Endothelial cell of umbilical vein (primary cell): ENCODE measurements at regions not wholly inside any gene's neighbourhood (a gene's known extent, or its start where the extent isn't known, plus 50 kb on each side); places are given as distances from the start of the nearest gene placed in this dataset.

Experiments used
- BruUV-seq: library from RNA; stranded (reverse); fragments of 400-500 nt; replicated peaks from 2 replicates; lab custom pipeline; 2021; lab: Mats Ljungman, UMichigan
- CTCF ChIA-PET: fragments of 300-600, 350-600 bp; sonication (Branson Sonifier 250); formaldehyde crosslinking; loops from one replicate; lab custom pipeline; 2021; ENCODE audit warnings: antibody characterized with exemption, inconsistent platforms; lab: Charles Lee
- POLR2A ChIA-PET: fragments of 300-600, 350-600 bp; sonication (Branson Sonifier 250); formaldehyde crosslinking; loops from one replicate; lab custom pipeline; 2021; ENCODE audit warnings: antibody characterized with exemption, inconsistent platforms; lab: Charles Lee
- DNase-seq: peaks from one replicate; pipeline ENCODE4 v3.0.0-alpha.2; 2011; ENCODE audit warnings: low read depth, low spot score
- FAIRE-seq: peaks from 2 replicates; lab custom pipeline; 2011; peaks lifted over from hg19 to GRCh38; lab: Jason Lieb, UNC
- H2AFZ ChIP-seq: 2 replicates; pipeline ENCODE4 v1.6.0; 2012; ENCODE audit warnings: low read depth, low read length, control low read depth, inconsistent platforms
- H3K27ac ChIP-seq: 2 replicates; pipeline ENCODE4 v1.5.1; 2011; ENCODE audit warnings: low read depth, mild to moderate bottlenecking, control low read depth, low read length, moderate library complexity; ENCODE audit not compliant: insufficient read depth
- H3K27me3 ChIP-seq, 2 experiments: 2 replicates each; pipeline versions ENCODE4 v1.6.0 to v1.6.1; 2011; ENCODE audit warnings: low read length in 2 of 2, mixed read lengths in 1 of 2; ENCODE audit not compliant: control insufficient read depth in 2 of 2, insufficient read depth in 2 of 2
- H3K36me3 ChIP-seq, 2 experiments: 2 replicates in 1 of 2; 3 replicates in 1 of 2; pipeline ENCODE4 v1.5.1; 2011; ENCODE audit warnings: low read length in 2 of 2, mild to moderate bottlenecking in 1 of 2, moderate library complexity in 1 of 2; ENCODE audit not compliant: control insufficient read depth in 2 of 2, insufficient read depth in 2 of 2; ENCODE audit errors: extremely low read depth in 1 of 2
- H3K4me1 ChIP-seq: 3 replicates; pipeline ENCODE4 v1.5.1; 2011; ENCODE audit warnings: mild to moderate bottlenecking, low read length; ENCODE audit not compliant: control insufficient read depth, insufficient read depth; ENCODE audit errors: extremely low read depth
- H3K4me2 ChIP-seq: 2 replicates; pipeline ENCODE4 v1.6.1; 2011; ENCODE audit warnings: low read length, control low read depth, mixed read lengths; ENCODE audit not compliant: insufficient read depth
- H3K4me3 ChIP-seq, 3 experiments: fragments of 200-600 bp in 1 of 3; sonication (generic), shearing (Covaris generic) in 1 of 3; replicated peaks in 1 of 3; 2 replicates each; pipeline ENCODE4 v1.5.1; 2011 to 2016; ENCODE audit warnings: control low read depth in 3 of 3, low read length in 3 of 3, mild to moderate bottlenecking in 2 of 3, inconsistent platforms in 1 of 3, low read depth in 1 of 3, moderate library complexity in 1 of 3; ENCODE audit not compliant: insufficient read depth in 1 of 3
- H3K79me2 ChIP-seq: 2 replicates; pipeline ENCODE4 v1.6.0; 2012; ENCODE audit warnings: low read length, inconsistent platforms; ENCODE audit not compliant: control insufficient read depth, insufficient read depth
- H3K9ac ChIP-seq: replicated peaks from 2 replicates; pipeline ENCODE3; 2011; ENCODE audit warnings: low read length, control low read depth; ENCODE audit not compliant: insufficient read depth; ENCODE audit errors: extremely low read depth
- H3K9me1 ChIP-seq: replicated peaks from 3 replicates; pipeline ENCODE4 v1.6.0; 2011; ENCODE audit warnings: mild to moderate bottlenecking, low read length; ENCODE audit not compliant: control insufficient read depth, insufficient read depth; ENCODE audit errors: extremely low read depth
- H3K9me3 ChIP-seq: replicated peaks from 2 replicates; pipeline ENCODE4 v1.5.1; 2012; ENCODE audit warnings: low read length, inconsistent platforms; ENCODE audit not compliant: control insufficient read depth, insufficient read depth
- H4K20me1 ChIP-seq: replicated peaks from 2 replicates; pipeline ENCODE3; 2011; ENCODE audit warnings: mild to moderate bottlenecking, low read length; ENCODE audit not compliant: control insufficient read depth, insufficient read depth; ENCODE audit errors: extremely low read depth
- EZH2 ChIP-seq: IDR thresholded peaks from 2 replicates; pipeline ENCODE4 v1.6.1; 2012; ENCODE audit warnings: borderline replicate concordance, low read depth, mild to moderate bottlenecking, moderate library complexity, low read length, inconsistent platforms; ENCODE audit not compliant: severe bottlenecking
- FOS ChIP-seq: IDR thresholded peaks from 2 replicates; pipeline ENCODE4 v1.6.1; 2011; ENCODE audit warnings: mild to moderate bottlenecking, low read length, moderate library complexity, borderline replicate concordance; ENCODE audit not compliant: insufficient read depth
- GATA2 ChIP-seq: IDR thresholded peaks from 2 replicates; pipeline ENCODE4 v1.7.0; 2011; ENCODE audit warnings: low read depth, mild to moderate bottlenecking, moderate library complexity, mixed read lengths, low read length; ENCODE audit not compliant: insufficient read length, insufficient read depth
- JUN ChIP-seq: IDR thresholded peaks from 2 replicates; pipeline ENCODE4 v1.6.1; 2011; ENCODE audit warnings: borderline replicate concordance, low read depth; ENCODE audit not compliant: insufficient read length, insufficient read depth
- MYC ChIP-seq: IDR thresholded peaks from one replicate; pipeline ENCODE4 v1.6.1; 2011; ENCODE audit warnings: mild to moderate bottlenecking, low read depth, low read length
- POLR2A ChIP-seq: IDR thresholded peaks from 2 replicates; pipeline ENCODE4 v1.6.1; 2012; ENCODE audit warnings: low read depth, mild to moderate bottlenecking, control low read depth, low read length
- POLR2AphosphoS5 ChIP-seq: IDR thresholded peaks from 2 replicates; pipeline ENCODE4 v1.6.1; 2012; ENCODE audit warnings: low read depth, mild to moderate bottlenecking, control low read depth, low read length, moderate library complexity; ENCODE audit not compliant: insufficient read depth
- dilution Hi-C: fragments of 300-500 bp; cut with MboI; formaldehyde crosslinking; loops from one replicate; pipeline ENCODE4 v1.15.0; 2019; ENCODE audit warnings: low sequenced_read_pairs; ENCODE audit not compliant: extremely low pct_ligation_motif_present
- intact Hi-C: fragments of 100-400 bp; cut with micrococcal nuclease; formaldehyde crosslinking; loops from one replicate; pipeline ENCODE4 v1.10.0; 2022
- TF ChIP-seq, protein P1 (sequence below), 2 donors: IDR thresholded peaks; 1 replicate in 1 of 2; 2 replicates in 1 of 2; pipeline ENCODE4 v1.5.1; 2011; ENCODE audit warnings: low read length in 2 of 2, mild to moderate bottlenecking in 2 of 2, moderate library complexity in 2 of 2, control low read depth in 1 of 2, inconsistent platforms in 1 of 2, low read depth in 1 of 2; ENCODE audit not compliant: insufficient read depth in 1 of 2; ENCODE audit errors: extremely low read depth in 1 of 2
- TF ChIP-seq, protein P2 (sequence below): IDR thresholded peaks from 2 replicates; pipeline ENCODE4 v1.6.1; 2011; ENCODE audit not compliant: insufficient read depth, insufficient read length

DNA sequence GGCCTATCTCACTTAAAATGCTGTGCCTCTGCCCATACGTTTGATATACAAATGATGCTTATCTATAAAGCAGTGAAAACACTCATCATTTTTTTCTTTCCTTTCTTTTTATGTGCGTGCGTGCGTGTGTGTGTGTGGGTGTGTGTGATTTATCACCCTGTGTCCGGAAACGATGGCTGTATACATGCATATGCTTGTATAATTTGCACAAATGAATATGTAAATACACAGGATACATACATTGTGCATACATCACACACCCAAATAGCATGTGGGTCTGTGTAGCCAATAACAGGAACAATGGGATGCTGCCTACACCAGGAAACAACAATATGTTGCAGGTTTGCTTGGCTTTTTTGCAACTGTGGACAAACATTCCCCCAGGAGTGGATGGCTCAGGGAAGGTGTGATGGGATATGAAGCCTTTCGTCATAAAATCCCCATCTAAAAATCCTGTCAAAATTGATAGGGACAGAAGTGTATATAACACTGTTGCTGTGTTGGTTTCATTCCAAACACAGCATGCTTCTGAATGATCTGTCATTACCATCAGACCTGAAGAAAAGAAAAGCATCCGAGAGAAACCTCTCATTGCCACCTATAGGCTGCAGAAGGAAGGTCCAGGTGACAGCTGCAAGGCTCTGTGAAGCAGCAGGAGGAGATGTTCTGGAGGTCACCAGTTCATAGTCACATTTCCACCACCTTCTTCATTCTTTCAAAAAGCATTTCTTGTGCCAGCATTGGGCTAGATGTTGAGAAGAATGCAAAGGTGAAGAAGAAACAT, 503.9 kb upstream of the NR2F2 start:
- CTCF ChIA-PET, result no interaction called here
- BruUV-seq, result no TSS peak
- DNase-seq, result no peak

More for the DNA sequence above, 503.9 kb upstream of the NR2F2 start:
- Histone ChIP-seq H4K20me1 (no peaks in the 10 kb centered on the region), H3K4me2 (no peak overlapping the region), H3K79me2 (no peaks in the 10 kb centered on the region), H3K27me3 (no peaks in the 10 kb centered on the region), H3K9ac (no peak overlapping the region), H3K9me1 (no peaks in the 10 kb centered on the region), H3K36me3 (no peaks in the 10 kb centered on the region), H3K27ac (no peak overlapping the region), H2AFZ (no peak overlapping the region), H3K4me1 (no peaks in the 10 kb centered on the region), H3K4me3 (no peak overlapping the region), H3K9me3 (no peaks in the 10 kb centered on the region)
- dilution Hi-C loops (no loop called here), intact Hi-C loops (no loop called here)
- FAIRE-seq, result no peak
- POLR2A ChIA-PET, result no interaction called here
- TF ChIP-seq POLR2A, result no peak
- no peak for TF ChIP-seq MYC
- no peak for TF ChIP-seq EZH2
- TF ChIP-seq, protein P1, sequence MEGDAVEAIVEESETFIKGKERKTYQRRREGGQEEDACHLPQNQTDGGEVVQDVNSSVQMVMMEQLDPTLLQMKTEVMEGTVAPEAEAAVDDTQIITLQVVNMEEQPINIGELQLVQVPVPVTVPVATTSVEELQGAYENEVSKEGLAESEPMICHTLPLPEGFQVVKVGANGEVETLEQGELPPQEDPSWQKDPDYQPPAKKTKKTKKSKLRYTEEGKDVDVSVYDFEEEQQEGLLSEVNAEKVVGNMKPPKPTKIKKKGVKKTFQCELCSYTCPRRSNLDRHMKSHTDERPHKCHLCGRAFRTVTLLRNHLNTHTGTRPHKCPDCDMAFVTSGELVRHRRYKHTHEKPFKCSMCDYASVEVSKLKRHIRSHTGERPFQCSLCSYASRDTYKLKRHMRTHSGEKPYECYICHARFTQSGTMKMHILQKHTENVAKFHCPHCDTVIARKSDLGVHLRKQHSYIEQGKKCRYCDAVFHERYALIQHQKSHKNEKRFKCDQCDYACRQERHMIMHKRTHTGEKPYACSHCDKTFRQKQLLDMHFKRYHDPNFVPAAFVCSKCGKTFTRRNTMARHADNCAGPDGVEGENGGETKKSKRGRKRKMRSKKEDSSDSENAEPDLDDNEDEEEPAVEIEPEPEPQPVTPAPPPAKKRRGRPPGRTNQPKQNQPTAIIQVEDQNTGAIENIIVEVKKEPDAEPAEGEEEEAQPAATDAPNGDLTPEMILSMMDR (IDR thresholded peaks at IDR 0.05; ENCODE audit: extremely low read depth in 1 of 2, insufficient read depth in 1 of 2, low read depth in 1 of 2, low read length in 2 of 2), result no peak
- no peak for TF ChIP-seq JUN
- TF ChIP-seq POLR2AphosphoS5, result no peak
- no peak for TF ChIP-seq GATA2
- TF ChIP-seq, protein P2, sequence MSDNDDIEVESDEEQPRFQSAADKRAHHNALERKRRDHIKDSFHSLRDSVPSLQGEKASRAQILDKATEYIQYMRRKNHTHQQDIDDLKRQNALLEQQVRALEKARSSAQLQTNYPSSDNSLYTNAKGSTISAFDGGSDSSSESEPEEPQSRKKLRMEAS, result no peak
- TF ChIP-seq FOS, result no peak
